MM.1S (cell line): ENCODE measurements at regions not wholly inside any gene's neighbourhood (a gene's known extent, or its start where the extent isn't known, plus 50 kb on each side); places are given as distances from the start of the nearest gene placed in this dataset.

Source experiments
- DNase-seq: peaks from one replicate; pipeline ENCODE4 v3.0.0-alpha.2; 2015
- H2AFZ ChIP-seq: fragments of 300-600 bp; sonication (generic); 2 replicates; pipeline ENCODE4 v1.6.0; 2016; ENCODE audit warnings: antibody characterized with exemption, low read length
- H3F3A ChIP-seq: fragments of 300-600 bp; sonication (generic); 2 replicates; pipeline ENCODE4 v1.6.1; 2016; ENCODE audit warnings: mild to moderate bottlenecking, antibody characterized with exemption, low read length, moderate library complexity, mixed read lengths; ENCODE audit not compliant: insufficient read depth
- H3K27ac ChIP-seq: fragments of 300-600 bp; sonication (generic); 2 replicates; pipeline ENCODE4 v1.5.1; 2016; ENCODE audit warnings: mild to moderate bottlenecking, low read length
- H3K27me3 ChIP-seq: fragments of 300-600 bp; sonication (generic); replicated peaks from 2 replicates; pipeline ENCODE4 v1.6.0; 2016; ENCODE audit warnings: low read length; ENCODE audit not compliant: insufficient read depth
- H3K36me3 ChIP-seq: fragments of 300-600 bp; sonication (generic); replicated peaks from 2 replicates; pipeline ENCODE4 v1.6.1; 2016; ENCODE audit warnings: mild to moderate bottlenecking, low read length, mixed read lengths; ENCODE audit not compliant: insufficient read depth
- H3K4me1 ChIP-seq: fragments of 300-600 bp; sonication (generic); 2 replicates; pipeline ENCODE4 v1.6.1; 2016; ENCODE audit warnings: low read length, mixed read lengths
- H3K4me2 ChIP-seq: fragments of 300-600 bp; sonication (generic); 2 replicates; pipeline ENCODE4 v1.6.0; 2016; ENCODE audit warnings: low read depth, low read length
- H3K4me3 ChIP-seq: fragments of 300-600 bp; sonication (generic); 2 replicates; pipeline ENCODE4 v1.5.1; 2016; ENCODE audit warnings: low read length, mixed read lengths
- H3K79me2 ChIP-seq: fragments of 300-600 bp; sonication (generic); 2 replicates; pipeline ENCODE4 v1.6.1; 2016; ENCODE audit warnings: mixed run types, low read length, mixed read lengths
- H3K9ac ChIP-seq: fragments of 300-600 bp; sonication (generic); 2 replicates; pipeline ENCODE4 v1.6.1; 2016; ENCODE audit warnings: low read length, mixed read lengths
- H3K9me2 ChIP-seq: fragments of 300-600 bp; sonication (generic); replicated peaks from 2 replicates; pipeline ENCODE4 v1.6.1; 2016; ENCODE audit warnings: mild to moderate bottlenecking, low read length, mixed read lengths; ENCODE audit not compliant: insufficient read depth
- H3K9me3 ChIP-seq: fragments of 300-600 bp; sonication (generic); replicated peaks from 2 replicates; pipeline ENCODE4 v1.6.1; 2016; ENCODE audit warnings: mild to moderate bottlenecking, low read length, mixed read lengths; ENCODE audit not compliant: insufficient read depth
- H4K20me1 ChIP-seq: fragments of 300-600 bp; sonication (generic); 2 replicates; pipeline ENCODE4 v1.6.1; 2016; ENCODE audit warnings: mild to moderate bottlenecking, low read length, moderate library complexity, mixed read lengths; ENCODE audit not compliant: insufficient read depth
- CTCF ChIP-seq: fragments of 300-600 bp; sonication (generic); IDR thresholded peaks from 2 replicates; pipeline ENCODE4 v1.5.1; 2016; ENCODE audit warnings: antibody characterized with exemption, low read length, mixed read lengths
- EZH2 ChIP-seq: fragments of 300-600 bp; sonication (generic); optimal IDR thresholded peaks from 2 replicates; pipeline ENCODE3; 2017; ENCODE audit warnings: low read depth, mild to moderate bottlenecking, antibody characterized with exemption, low read length, mixed read lengths
- EZH2phosphoT487 ChIP-seq: fragments of 300-600 bp; sonication (generic); IDR thresholded peaks from 2 replicates; pipeline ENCODE4 v1.6.1; 2018; ENCODE audit warnings: antibody characterized with exemption, low read length

- no peaks in the 10 kb centered on the region for H3K9me2 ChIP-seq
- no peak overlapping the region for H3K27ac ChIP-seq
- no peak overlapping the region for H2AFZ ChIP-seq
- peaks cover 5% of the 10 kb centered on the region for H4K20me1 ChIP-seq
- H3K9ac ChIP-seq: no peak overlapping the region
- no peaks in the 10 kb centered on the region for H3K9me3 ChIP-seq
- no peaks in the 10 kb centered on the region for H3K36me3 ChIP-seq
- H3F3A ChIP-seq: peaks cover 14% of the 10 kb centered on the region
- H3K4me1 ChIP-seq: 0 out of 2 replicates have a peak, but pooled peaks cover 10% of the 10 kb centered on the region
- TF ChIP-seq EZH2 (peak; percentile 85), CTCF (no peak), EZH2phosphoT487 (peak; percentile 96)
- no peak for DNase-seq
- H3K79me2 ChIP-seq: no peaks in the 10 kb centered on the region
- H3K4me3 ChIP-seq: no peak overlapping the region
- H3K4me2 ChIP-seq: no peak overlapping the region
- peaks cover 91% of the 10 kb centered on the region for H3K27me3 ChIP-seq
Measured at GRCh38 chr7:25864943-25865751, 286.9 kb upstream of the NFE2L3 start.

DNA sequence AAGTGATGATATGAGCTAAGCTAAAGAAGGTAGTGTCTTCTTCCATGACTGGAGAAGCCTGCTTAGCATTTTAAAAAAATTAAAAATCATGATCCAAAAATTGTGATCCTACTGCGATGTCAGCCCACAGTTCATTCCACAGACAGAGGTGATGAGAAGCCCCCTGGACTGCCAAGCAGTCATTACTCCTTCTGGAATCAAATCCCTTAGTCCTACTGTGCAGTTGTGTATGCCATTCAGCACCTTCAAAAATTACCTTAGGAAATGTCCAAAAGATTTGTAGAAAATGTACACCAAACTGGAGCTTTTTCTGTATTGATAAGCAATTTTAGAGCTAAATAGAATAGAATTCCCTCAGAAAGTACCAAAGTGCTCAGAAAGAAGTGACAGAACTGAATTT is 283.5 kb upstream of the NFE2L3 start:
- Histone ChIP-seq H3K27me3 (peaks cover 81% of the 10 kb centered on the region), H3K4me1 (no peaks in the 10 kb centered on the region)

DNA sequence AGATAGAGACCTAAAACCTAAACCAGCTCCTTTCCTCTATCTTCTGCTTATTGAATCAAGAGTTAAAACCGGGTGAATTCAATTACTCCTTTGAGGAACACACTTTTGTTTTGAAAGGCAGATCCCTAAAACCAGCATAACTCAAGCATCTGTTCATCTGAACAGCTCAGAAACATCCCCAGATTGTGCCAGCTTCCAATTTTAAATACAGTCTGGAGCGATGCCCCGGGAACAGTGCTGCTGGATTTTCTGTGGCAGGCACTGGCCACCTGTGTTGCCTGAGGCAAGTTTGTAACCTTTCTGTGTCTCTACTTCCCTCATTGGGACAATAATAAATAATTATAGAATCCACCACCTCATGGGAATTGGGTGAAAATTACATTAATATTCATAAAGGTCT is 281.4 kb upstream of the NFE2L3 start:
- no peaks in the 10 kb centered on the region for H3K9me2 ChIP-seq
- H3K27me3 ChIP-seq: peaks cover 60% of the 10 kb centered on the region
- no peak overlapping the region for H3K27ac ChIP-seq
- no peaks in the 10 kb centered on the region for H3F3A ChIP-seq
- H2AFZ ChIP-seq: no peak overlapping the region
- no peaks in the 10 kb centered on the region; the same call in 1 of the 2 replicates for H4K20me1 ChIP-seq
- TF ChIP-seq EZH2 (no peak), CTCF (no peak), EZH2phosphoT487 (no peak)
- H3K36me3 ChIP-seq: no peaks in the 10 kb centered on the region
- no peak overlapping the region for H3K4me2 ChIP-seq
- H3K4me1 ChIP-seq: no peaks in the 10 kb centered on the region
- no peaks in the 10 kb centered on the region for H3K79me2 ChIP-seq
- no peak overlapping the region for H3K4me3 ChIP-seq
- no peak overlapping the region for H3K9ac ChIP-seq
- no peaks in the 10 kb centered on the region for H3K9me3 ChIP-seq
- no peak for DNase-seq

More for the DNA sequence above, 283.5 kb upstream of the NFE2L3 start:
- Histone ChIP-seq H3K9me3 (no peaks in the 10 kb centered on the region), H3K4me3 (no peak overlapping the region), H3K4me2 (no peak overlapping the region), H3K79me2 (no peaks in the 10 kb centered on the region), H3F3A (no peaks in the 10 kb centered on the region), H3K27ac (no peak overlapping the region), H3K36me3 (no peaks in the 10 kb centered on the region), H4K20me1 (no peaks in the 10 kb centered on the region; the same call in 1 of the 2 replicates), H2AFZ (no peak overlapping the region), H3K9ac (no peak overlapping the region), H3K9me2 (no peaks in the 10 kb centered on the region)
- no peak for DNase-seq
- TF ChIP-seq EZH2 (no peak), EZH2phosphoT487 (no peak), CTCF (no peak)
